ENCODE measurements at regions not wholly inside any gene's neighbourhood (a gene's known extent, or its start where the extent isn't known, plus 50 kb on each side); places are given as distances from the start of the nearest gene placed in this dataset.

- TF ChIP-seq CTCF (IDR thresholded peaks at IDR 0.05) (no peak), POLR2A (IDR thresholded peaks at IDR 0.05) (no peak), EP300 (IDR thresholded peaks at IDR 0.05) (no peak)
Measured at GRCh38 chr16:59236804-59237458, 502.8 kb upstream of the GOT2 start.

All from upper lobe of left lung (tissue), 4 donors.